K562 (cell line): ENCODE measurements at regions not wholly inside any gene's neighbourhood (a gene's known extent, or its start where the extent isn't known, plus 50 kb on each side); places are given as distances from the start of the nearest gene placed in this dataset.

ENCODE experiments used
- ATAC-seq: fragments of 200-7000 bp; cut with Tn5 transposase; 3 replicates; pipeline ENCODE4 v1.9.1; 2020; ENCODE audit warnings: moderate library complexity
- BruUV-seq: library from RNA; stranded (reverse); fragments of 400-500 nt; replicated peaks from 2 replicates; lab custom pipeline; 2021; lab: Mats Ljungman, UMichigan
- CTCF ChIA-PET: fragments of 300-600 bp; formaldehyde crosslinking; extraction: SDS; loops from one replicate; lab custom pipeline; 2021; ENCODE audit warnings: low intra/inter-chr PET ratio; lab: Yijun Ruan, JAX
- POLR2A ChIA-PET: fragments of 300-600, 350-650 bp; sonication (Branson Sonifier 250); formaldehyde crosslinking; extraction: SDS; loops from one replicate; lab custom pipeline; 2021; ENCODE audit warnings: antibody characterized with exemption, inconsistent platforms; lab: Yijun Ruan, JAX
- DNase-seq, 4 experiments: peaks; one replicate each; pipeline versions ENCODE4 v3.0.0 to v3.0.0-alpha.2; 2011 to 2018; ENCODE audit warnings: low spot score in 3 of 4, mixed read lengths in 3 of 4; ENCODE audit errors: extremely low read depth in 1 of 4
- FAIRE-seq: peaks from 2 replicates; lab custom pipeline; 2011; peaks lifted over from hg19 to GRCh38; lab: Jason Lieb, UNC
- H2AFZ ChIP-seq: 2 replicates; pipeline ENCODE4 v1.6.0; 2011; ENCODE audit warnings: low read depth, low read length, control low read depth, inconsistent platforms
- H3K27ac ChIP-seq: fragments of 200-600 bp; 3 replicates; pipeline ENCODE4 v1.8.0; 2011; ENCODE audit warnings: low read depth, mild to moderate bottlenecking, control low read depth, inconsistent platforms, low read length, moderate library complexity, mixed read lengths; ENCODE audit errors: extremely low read depth
- H3K27me3 ChIP-seq, 2 experiments: fragments of 300-600 bp in 1 of 2; 2 replicates in 1 of 2; 3 replicates in 1 of 2; pipeline versions ENCODE4 v1.6.0 to v1.8.0; 2011; ENCODE audit warnings: inconsistent platforms in 2 of 2, low read length in 2 of 2, mild to moderate bottlenecking in 1 of 2, mixed read lengths in 1 of 2, moderate library complexity in 1 of 2; ENCODE audit not compliant: control insufficient read depth in 2 of 2, insufficient read depth in 2 of 2
- H3K36me3 ChIP-seq: fragments of 300-600 bp; 3 replicates; pipeline ENCODE4 v1.8.0; 2011; ENCODE audit warnings: mild to moderate bottlenecking, low read length, inconsistent platforms; ENCODE audit not compliant: control insufficient read depth, insufficient read depth
- H3K4me1 ChIP-seq, 2 experiments: fragments of 200-600 bp in 1 of 2; replicated peaks in 1 of 2; 2 replicates in 1 of 2; 3 replicates in 1 of 2; pipeline versions ENCODE4 v1.5.1 to v1.8.0; 2011; ENCODE audit warnings: inconsistent platforms in 2 of 2, low read length in 2 of 2, mild to moderate bottlenecking in 1 of 2, mixed read lengths in 1 of 2, moderate library complexity in 1 of 2; ENCODE audit not compliant: control insufficient read depth in 2 of 2, insufficient read depth in 2 of 2
- H3K4me2 ChIP-seq: 2 replicates; pipeline ENCODE4 v1.6.1; 2011; ENCODE audit warnings: low read length, control low read depth, inconsistent platforms, mixed read lengths; ENCODE audit not compliant: insufficient read depth
- H3K4me3 ChIP-seq: fragments of 200-600 bp; sonication (generic), shearing (Covaris generic); 2 replicates; pipeline ENCODE4 v1.5.1; 2016; ENCODE audit warnings: control low read depth, inconsistent platforms
- H3K79me2 ChIP-seq: fragments of 200-600 bp; 3 replicates; pipeline ENCODE4 v1.8.0; 2011; ENCODE audit warnings: low read length, inconsistent platforms; ENCODE audit not compliant: control insufficient read depth, insufficient read depth
- H3K9ac ChIP-seq, 2 experiments: 2 replicates each; pipeline versions ENCODE4 v1.6.0 to v1.6.1; 2011; ENCODE audit warnings: low read depth in 2 of 2, low read length in 2 of 2, control low read depth in 1 of 2, inconsistent platforms in 1 of 2, mild to moderate bottlenecking in 1 of 2, mixed read lengths in 1 of 2; ENCODE audit not compliant: insufficient read depth in 1 of 2
- H3K9me1 ChIP-seq: one replicate; pipeline ENCODE4 v1.6.0; 2011; ENCODE audit warnings: inconsistent platforms, mild to moderate bottlenecking, low read length, moderate library complexity; ENCODE audit not compliant: control insufficient read depth, insufficient read depth
- H3K9me3 ChIP-seq: replicated peaks from 2 replicates; pipeline ENCODE4 v1.5.1; 2011; ENCODE audit warnings: low read depth, low read length, inconsistent platforms; ENCODE audit not compliant: control insufficient read depth, insufficient read depth
- H4K20me1 ChIP-seq: replicated peaks from 2 replicates; pipeline ENCODE4 v1.6.1; 2011; ENCODE audit warnings: low read length, inconsistent platforms, mixed read lengths; ENCODE audit not compliant: control insufficient read depth, insufficient read depth
- AFF4 ChIP-seq: sonication (generic); formaldehyde crosslinking; IDR thresholded peaks from 2 replicates; pipeline ENCODE4 v1.8.0; 2023; ENCODE audit warnings: mild to moderate bottlenecking, missing genetic modification reagents
- ARHGAP35 ChIP-seq: fragments of 450-650 bp; IDR thresholded peaks from 2 replicates; pipeline ENCODE4 v1.6.1; 2018; ENCODE audit not compliant: partially characterized antibody
- ATF7 ChIP-seq: fragments of 450-650 bp; IDR thresholded peaks from 2 replicates; pipeline ENCODE4 v1.7.1; 2014; ENCODE audit warnings: mild to moderate bottlenecking, moderate library complexity
- DACH1 ChIP-seq: fragments of 450-650 bp; IDR thresholded peaks from 2 replicates; pipeline ENCODE4 v1.6.1; 2018; ENCODE audit not compliant: partially characterized antibody
- DNMT1 ChIP-seq: fragments of 450-650 bp; IDR thresholded peaks from 2 replicates; pipeline ENCODE4 v1.6.1; 2016; ENCODE audit warnings: antibody characterized with exemption, mild to moderate bottlenecking
- EHMT2 ChIP-seq: fragments of 450-650 bp; IDR thresholded peaks from 2 replicates; pipeline ENCODE4 v1.6.1; 2018; ENCODE audit warnings: antibody characterized with exemption
- ETV1 ChIP-seq: fragments of 450-650 bp; conservative IDR thresholded peaks from 2 replicates; pipeline ENCODE4 v1.6.1; 2016; ENCODE audit warnings: missing genetic modification characterization, control low read depth, low read depth, missing compliant biosample characterization
- HDGF ChIP-seq: fragments of 450-650 bp; IDR thresholded peaks from 2 replicates; pipeline ENCODE4 v1.6.1; 2016
- MEIS2 ChIP-seq: fragments of 450-650 bp; IDR thresholded peaks from 2 replicates; pipeline ENCODE4 v1.6.1; 2014; ENCODE audit warnings: mild to moderate bottlenecking; ENCODE audit not compliant: partially characterized antibody
- MTF1 ChIP-seq: fragments of 250-450 bp; sonication (Bioruptor Pico); IDR thresholded peaks from 2 replicates; pipeline ENCODE4 v1.9.0; 2021; ENCODE audit warnings: moderate library complexity, mild to moderate bottlenecking, inconsistent platforms, borderline replicate concordance
- MYNN ChIP-seq, 2 experiments: sonication (generic); formaldehyde crosslinking in 1 of 2; IDR thresholded peaks; 2 replicates each; pipeline versions ENCODE4 v1.5.0 to v1.6.1; 2016 to 2020; ENCODE audit warnings: antibody characterized with exemption in 1 of 2, missing genetic modification reagents in 1 of 2
- SAFB2 ChIP-seq: fragments of 200-400 bp; formaldehyde crosslinking; IDR thresholded peaks from 2 replicates; pipeline ENCODE4 v1.6.1; 2018; ENCODE audit warnings: borderline replicate concordance, low read length, low read depth, moderate library complexity; ENCODE audit not compliant: severe bottlenecking
- STAT5A ChIP-seq: IDR thresholded peaks from 2 replicates; pipeline ENCODE4 v1.6.1; 2012; ENCODE audit warnings: low read length, inconsistent platforms, borderline replicate concordance
- TFAM ChIP-seq: fragments of 250-450 bp; sonication (Bioruptor Pico); conservative IDR thresholded peaks from 2 replicates; pipeline ENCODE4 v1.5.0; 2021; ENCODE audit warnings: mild to moderate bottlenecking, moderate library complexity
- XRCC4 ChIP-seq: IDR thresholded peaks from one replicate; pipeline ENCODE4 v1.6.1; 2011; ENCODE audit not compliant: insufficient read depth, insufficient read length; ENCODE audit errors: extremely low read depth
- ZBTB26 ChIP-seq: fragments of 450-650 bp; formaldehyde crosslinking; IDR thresholded peaks from 2 replicates; pipeline ENCODE4 v1.4.0; 2022; ENCODE audit warnings: missing genetic modification characterization
- ZNF444 ChIP-seq: fragments of 250-450 bp; sonication (Bioruptor Pico); IDR thresholded peaks from 2 replicates; pipeline ENCODE4 v1.4.0; 2020; ENCODE audit warnings: mild to moderate bottlenecking, moderate library complexity
- WGBS: fragments of 100-300 bp; shearing (Covaris generic); methylation state at CpG from one replicate; pipeline ENCODE4 v1.1.6; 2016; ENCODE audit warnings: low coverage, mixed read lengths; ENCODE audit not compliant: insufficient coverage; ENCODE audit errors: missing lambda C conversion rate; 5-methylcytosine and 5-hydroxymethylcytosine counted together
- in situ Hi-C: fragments of 300-500 bp; cut with MboI; formaldehyde crosslinking; loops from 4 replicates; pipeline ENCODE4 v1.15.0; 2018; ENCODE audit warnings: inconsistent platforms, mixed read lengths
- intact Hi-C: fragments of 100-400 bp; cut with micrococcal nuclease; formaldehyde crosslinking; loops from 2 replicates; pipeline ENCODE4 v1.14.2; 2022
- TF ChIP-seq, protein P1 (sequence below): fragments of 250-450 bp; sonication (Bioruptor Pico); IDR thresholded peaks from 2 replicates; pipeline ENCODE4 v1.8.0; 2021; ENCODE audit warnings: moderate library complexity, mild to moderate bottlenecking, inconsistent platforms

GRCh38 chr1:94355485-94355980, 62.7 kb upstream of the ABCD3 start:
- in situ Hi-C loops, result no loop called here

More at GRCh38 chr1:94355485-94355980, 62.7 kb upstream of the ABCD3 start:
- no peak overlapping the region for H3K9ac ChIP-seq
- H3K4me3 ChIP-seq, result no peak overlapping the region
- H3K9me3 ChIP-seq, result no peaks in the 10 kb centered on the region
- BruUV-seq, result no TSS peak
- no peaks in the 10 kb centered on the region for H3K79me2 ChIP-seq
- intact Hi-C loops, result no loop called here
- no peaks in the 10 kb centered on the region for H3K36me3 ChIP-seq
- no peak overlapping the region for H3K27ac ChIP-seq
- FAIRE-seq (no peak), ATAC-seq (no peak), DNase-seq (no peak)
- POLR2A ChIA-PET, result no interaction called here
- CTCF ChIA-PET, result interaction anchor here (0.5 kb wide), 1 partner anchor 23 kb away, joined by 3 read pairs; no protein-coding TSS in a partner anchor
- no peaks in the 10 kb centered on the region for H3K9me1 ChIP-seq
- WGBS, result 0% methylated on average over 2 of the region's 3 CpGs
- H3K27me3 ChIP-seq, result no peaks in the 10 kb centered on the region
- H4K20me1 ChIP-seq, result no peaks in the 10 kb centered on the region
- no peak overlapping the region for H2AFZ ChIP-seq
- H3K4me1 ChIP-seq, result no peaks in the 10 kb centered on the region
- H3K4me2 ChIP-seq, result no peak overlapping the region
- TF ChIP-seq ARHGAP35, result no peak
- no peak for TF ChIP-seq MTF1
- TF ChIP-seq, protein P1, sequence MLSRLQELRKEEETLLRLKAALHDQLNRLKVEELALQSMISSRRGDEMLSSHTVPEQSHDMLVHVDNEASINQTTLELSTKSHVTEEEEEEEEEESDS, result no peak
- TF ChIP-seq AFF4 (CRISPR knock-in tag), result no peak
- TF ChIP-seq XRCC4, result no peak
- TF ChIP-seq EHMT2, result no peak
- no peak for TF ChIP-seq MEIS2
- TF ChIP-seq MYNN (IDR thresholded peaks at IDR 0.05), result no peak
- no peak for TF ChIP-seq MYNN (CRISPR knock-in tag; IDR thresholded peaks at IDR 0.05)
- TF ChIP-seq DNMT1, result no peak
- no peak for TF ChIP-seq ATF7
- no peak for TF ChIP-seq ZBTB26 (CRISPR knock-in tag)
- TF ChIP-seq HDGF, result no peak
- no peak for TF ChIP-seq SAFB2
- TF ChIP-seq TFAM (CRISPR knock-in tag), result no peak
- no peak for TF ChIP-seq STAT5A
- no peak for TF ChIP-seq ETV1 (tag)
- TF ChIP-seq ZNF444 (CRISPR knock-in tag), result no peak
- TF ChIP-seq DACH1, result no peak
